GM12878 (cell line): ENCODE measurements at regions not wholly inside any gene's neighbourhood (a gene's known extent, or its start where the extent isn't known, plus 50 kb on each side); places are given as distances from the start of the nearest gene placed in this dataset.

Experiments used
- ATAC-seq: fragments of 200-7000 bp; cut with Tn5 transposase; 3 replicates; pipeline ENCODE4 v1.9.1; 2020; ENCODE audit warnings: mild to moderate bottlenecking, moderate library complexity
- BruUV-seq: library from RNA; stranded (reverse); fragments of 400-500 nt; replicated peaks from 2 replicates; lab custom pipeline; 2021; lab: Mats Ljungman, UMichigan
- CTCF ChIA-PET: fragments of 300-600 bp; sonication (Branson Sonifier 250); formaldehyde crosslinking; extraction: SDS; loops from one replicate; lab custom pipeline; 2021; ENCODE audit warnings: inconsistent platforms; lab: Yijun Ruan, JAX
- POLR2A ChIA-PET: fragments of 350-600 bp; formaldehyde crosslinking; extraction: SDS; loops from one replicate; lab custom pipeline; 2021; ENCODE audit warnings: inconsistent platforms; lab: Charles Lee
- RAD21 ChIA-PET: fragments of 300-600 bp; sonication (Branson Sonifier 250); formaldehyde crosslinking; loops from one replicate; lab custom pipeline; 2023; ENCODE audit warnings: antibody characterized with exemption; ENCODE audit not compliant: unreplicated experiment; lab: Charles Lee
- SMC1A ChIA-PET: fragments of 300-600 bp; sonication (Branson Sonifier 250); formaldehyde crosslinking; loops from one replicate; lab custom pipeline; 2023; ENCODE audit not compliant: unreplicated experiment, uncharacterized antibody; lab: Charles Lee
- DNase-seq: peaks from one replicate; pipeline ENCODE4 v3.0.0-alpha.2; 2011; ENCODE audit warnings: low read depth, low spot score
- FAIRE-seq: peaks from 3 replicates; lab custom pipeline; 2011; peaks lifted over from hg19 to GRCh38; lab: Jason Lieb, UNC
- H2AFZ ChIP-seq: 2 replicates; pipeline ENCODE4 v1.6.0; 2011; ENCODE audit warnings: low read depth, low read length, control low read depth; ENCODE audit not compliant: control insufficient read depth
- H3K27ac ChIP-seq: 2 replicates; pipeline ENCODE4 v1.5.1; 2011; ENCODE audit warnings: control low read depth; ENCODE audit not compliant: control insufficient read depth, insufficient read depth
- H3K27me3 ChIP-seq, 2 experiments: replicated peaks in 1 of 2; 2 replicates each; pipeline versions ENCODE4 v1.6.0 to v1.6.1; 2011; ENCODE audit warnings: low read length in 1 of 2; ENCODE audit not compliant: control insufficient read depth in 2 of 2, insufficient read depth in 2 of 2
- H3K36me3 ChIP-seq, 2 experiments: 2 replicates each; pipeline ENCODE4 v1.5.1; 2011; ENCODE audit warnings: low read length in 1 of 2; ENCODE audit not compliant: control insufficient read depth in 2 of 2, insufficient read depth in 2 of 2
- H3K4me1 ChIP-seq: 2 replicates; pipeline ENCODE4 v1.6.1; 2011; ENCODE audit warnings: mild to moderate bottlenecking, low read length, moderate library complexity, mixed read lengths; ENCODE audit not compliant: control insufficient read depth, insufficient read depth
- H3K4me2 ChIP-seq: 2 replicates; pipeline ENCODE4 v1.6.0; 2011; ENCODE audit warnings: control low read depth; ENCODE audit not compliant: control insufficient read depth, insufficient read depth
- H3K4me3 ChIP-seq: fragments of 200-600 bp; sonication (generic); 2 replicates; pipeline ENCODE4 v1.5.1; 2016
- H3K79me2 ChIP-seq: 2 replicates; pipeline ENCODE4 v1.6.0; 2011; ENCODE audit warnings: low read length; ENCODE audit not compliant: control insufficient read depth, insufficient read depth
- H3K9ac ChIP-seq: 2 replicates; pipeline ENCODE4 v1.8.0; 2011; ENCODE audit warnings: low read length, control low read depth, mixed read lengths; ENCODE audit not compliant: control insufficient read depth, insufficient read depth
- H3K9me3 ChIP-seq: replicated peaks from 3 replicates; pipeline ENCODE4 v1.5.1; 2011; ENCODE audit warnings: mild to moderate bottlenecking, low read length; ENCODE audit not compliant: control insufficient read depth, insufficient read depth
- H4K20me1 ChIP-seq: 2 replicates; pipeline ENCODE4 v1.6.0; 2011; ENCODE audit not compliant: control insufficient read depth, insufficient read depth
- BHLHE40 ChIP-seq, 2 experiments: fragments of 450-650 bp in 1 of 2; IDR thresholded peaks; 2 replicates each; pipeline ENCODE4 v1.6.1; 2011 to 2017; ENCODE audit warnings: low read depth in 2 of 2, borderline replicate concordance in 1 of 2, improper control_type of control experiment in 1 of 2, low read length in 1 of 2, mild to moderate bottlenecking in 1 of 2
- BMI1 ChIP-seq: fragments of 450-650 bp; IDR thresholded peaks from 2 replicates; pipeline ENCODE4 v1.6.1; 2016; ENCODE audit warnings: mild to moderate bottlenecking, moderate library complexity, borderline replicate concordance
- CHD4 ChIP-seq: fragments of 200-600 bp; sonication (generic); IDR thresholded peaks from 2 replicates; pipeline ENCODE4 v1.6.1; 2016; ENCODE audit warnings: mild to moderate bottlenecking
- EED ChIP-seq: sonication (generic); IDR thresholded peaks from 2 replicates; pipeline ENCODE4 v1.6.1; 2016; ENCODE audit warnings: antibody characterized with exemption, low read depth
- EZH2 ChIP-seq: IDR thresholded peaks from 2 replicates; pipeline ENCODE4 v1.6.1; 2012; ENCODE audit warnings: low read depth, mild to moderate bottlenecking, control low read depth, inconsistent platforms, low read length, borderline replicate concordance; ENCODE audit not compliant: control insufficient read depth
- LARP7 ChIP-seq: fragments of 450-650 bp; IDR thresholded peaks from 2 replicates; pipeline ENCODE4 v1.6.1; 2017; ENCODE audit warnings: mild to moderate bottlenecking
- MTA3 ChIP-seq: IDR thresholded peaks from 2 replicates; pipeline ENCODE4 v1.6.1; 2012; ENCODE audit warnings: low read length, inconsistent platforms, borderline replicate concordance
- NBN ChIP-seq: fragments of 450-650 bp; IDR thresholded peaks from 2 replicates; pipeline ENCODE4 v1.6.1; 2016
- NFIC ChIP-seq: IDR thresholded peaks from 2 replicates; pipeline ENCODE4 v1.6.1; 2012; ENCODE audit warnings: low read depth, mild to moderate bottlenecking, inconsistent platforms, low read length, moderate library complexity
- NR2C1 ChIP-seq: fragments of 450-650 bp; IDR thresholded peaks from 2 replicates; pipeline ENCODE4 v1.6.1; 2017; ENCODE audit warnings: antibody characterized with exemption, mild to moderate bottlenecking, moderate library complexity
- POLR2A ChIP-seq: IDR thresholded peaks from 2 replicates; pipeline ENCODE4 v1.6.1; 2011; ENCODE audit warnings: low read depth, mild to moderate bottlenecking, low read length
- RB1 ChIP-seq: fragments of 450-650 bp; formaldehyde crosslinking; IDR thresholded peaks from 2 replicates; pipeline ENCODE4 v1.6.1; 2017; ENCODE audit warnings: mild to moderate bottlenecking, borderline replicate concordance
- SPI1 ChIP-seq: IDR thresholded peaks from 2 replicates; pipeline ENCODE4 v1.6.1; 2011; ENCODE audit warnings: low read depth, mild to moderate bottlenecking, low read length, moderate library complexity, borderline replicate concordance; ENCODE audit not compliant: insufficient read depth
- TCF3 ChIP-seq: IDR thresholded peaks from 2 replicates; pipeline ENCODE4 v1.6.1; 2012; ENCODE audit warnings: low read depth, mild to moderate bottlenecking, low read length, borderline replicate concordance; ENCODE audit not compliant: insufficient read depth
- ZNF622 ChIP-seq: fragments of 450-650 bp; IDR thresholded peaks from 2 replicates; pipeline ENCODE4 v1.6.1; 2017; ENCODE audit warnings: mild to moderate bottlenecking, inconsistent platforms
- WGBS: methylation state at CpG from one replicate; pipeline ENCODE4 v1.1.6; 2016; ENCODE audit warnings: low lambda C conversion rate; ENCODE audit not compliant: insufficient replicate concordance, insufficient coverage; ENCODE audit errors: missing lambda C conversion rate; 5-methylcytosine and 5-hydroxymethylcytosine counted together
- in situ Hi-C: fragments of 300-500 bp; cut with MboI; formaldehyde crosslinking; loops from 9 replicates; pipeline ENCODE4 v1.14.3; 2018; ENCODE audit warnings: mixed read lengths
- intact Hi-C: fragments of 100-400 bp; cut with micrococcal nuclease; formaldehyde crosslinking; loops from one replicate; pipeline ENCODE4 v1.14.2; 2022; ENCODE audit not compliant: unreplicated experiment
- TF ChIP-seq, protein P1 (sequence below): IDR thresholded peaks from 2 replicates; pipeline ENCODE4 v1.6.1; 2011; ENCODE audit warnings: mild to moderate bottlenecking, low read depth, low read length, moderate library complexity; ENCODE audit not compliant: insufficient replicate concordance
- TF ChIP-seq, protein P2 (sequence below): IDR thresholded peaks from 2 replicates; pipeline ENCODE4 v1.6.1; 2012; ENCODE audit warnings: low read length, inconsistent platforms

DNA sequence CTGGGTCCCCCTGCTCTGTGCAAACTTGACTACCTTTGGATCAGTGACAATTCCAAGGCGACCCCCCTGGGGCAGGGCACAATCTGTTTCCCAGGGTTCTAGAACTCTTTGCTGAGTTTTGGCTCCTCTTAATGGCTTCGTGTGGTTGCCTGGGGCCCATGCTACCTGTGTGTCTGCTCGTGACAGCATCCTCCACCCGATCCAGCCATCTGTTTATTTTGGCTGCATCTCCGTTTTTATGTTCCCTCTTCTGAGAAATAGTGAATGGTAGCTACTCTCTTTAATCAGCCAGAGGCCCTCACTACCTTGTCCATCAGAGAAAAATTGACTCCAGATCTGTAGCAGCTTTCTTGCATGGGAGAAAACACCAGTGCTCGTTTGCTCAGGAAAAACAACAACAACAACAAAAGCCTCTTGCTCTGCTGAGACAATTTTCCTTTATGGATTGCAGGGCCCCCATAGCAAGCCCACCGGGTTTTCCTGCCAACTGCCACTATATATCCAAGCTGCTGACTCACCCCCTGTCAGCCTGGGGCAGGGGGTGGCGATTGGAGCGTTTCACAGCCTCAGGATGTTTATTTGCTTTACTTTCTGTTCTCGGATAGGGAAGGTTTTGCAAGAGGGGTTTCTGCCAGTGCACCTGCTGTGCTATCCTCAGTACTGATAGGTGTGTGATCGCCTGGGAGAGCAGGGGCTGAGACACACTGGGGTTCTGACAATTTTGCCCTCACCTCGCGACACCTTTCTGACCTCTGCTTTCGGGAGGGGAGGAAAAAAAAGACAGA, 607.8 kb downstream of the BNC2 start:
- SMC1A ChIA-PET, result no interaction called here
- in situ Hi-C loops (no loop called here), intact Hi-C loops (no loop called here)
- FAIRE-seq, result no peak
- CTCF ChIA-PET, result no interaction called here
- RAD21 ChIA-PET, result no interaction called here
- Histone ChIP-seq H3K9ac (no peak overlapping the region), H3K4me2 (no peak overlapping the region), H2AFZ (no peak overlapping the region), H3K36me3 (no peaks in the 10 kb centered on the region), H4K20me1 (no peaks in the 10 kb centered on the region), H3K27me3 (no peaks in the 10 kb centered on the region), H3K79me2 (no peaks in the 10 kb centered on the region), H3K4me1 (no peaks in the 10 kb centered on the region), H3K4me3 (no peak overlapping the region), H3K9me3 (no peaks in the 10 kb centered on the region; the same call in 2 of the 3 replicates), H3K27ac (no peak overlapping the region)
- no peak for DNase-seq
- no TSS peak for BruUV-seq
- 14% methylated on average over 14 of the region's 14 CpGs for WGBS
- peak; percentile 32 for ATAC-seq
- TF ChIP-seq MTA3, result no peak
- no peak for TF ChIP-seq RB1
- TF ChIP-seq, protein P1, sequence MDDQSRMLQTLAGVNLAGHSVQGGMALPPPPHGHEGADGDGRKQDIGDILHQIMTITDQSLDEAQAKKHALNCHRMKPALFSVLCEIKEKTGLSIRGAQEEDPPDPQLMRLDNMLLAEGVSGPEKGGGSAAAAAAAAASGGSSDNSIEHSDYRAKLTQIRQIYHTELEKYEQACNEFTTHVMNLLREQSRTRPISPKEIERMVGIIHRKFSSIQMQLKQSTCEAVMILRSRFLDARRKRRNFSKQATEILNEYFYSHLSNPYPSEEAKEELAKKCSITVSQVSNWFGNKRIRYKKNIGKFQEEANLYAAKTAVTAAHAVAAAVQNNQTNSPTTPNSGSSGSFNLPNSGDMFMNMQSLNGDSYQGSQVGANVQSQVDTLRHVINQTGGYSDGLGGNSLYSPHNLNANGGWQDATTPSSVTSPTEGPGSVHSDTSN, result no peak
- POLR2A ChIA-PET, result no interaction called here

DNA sequence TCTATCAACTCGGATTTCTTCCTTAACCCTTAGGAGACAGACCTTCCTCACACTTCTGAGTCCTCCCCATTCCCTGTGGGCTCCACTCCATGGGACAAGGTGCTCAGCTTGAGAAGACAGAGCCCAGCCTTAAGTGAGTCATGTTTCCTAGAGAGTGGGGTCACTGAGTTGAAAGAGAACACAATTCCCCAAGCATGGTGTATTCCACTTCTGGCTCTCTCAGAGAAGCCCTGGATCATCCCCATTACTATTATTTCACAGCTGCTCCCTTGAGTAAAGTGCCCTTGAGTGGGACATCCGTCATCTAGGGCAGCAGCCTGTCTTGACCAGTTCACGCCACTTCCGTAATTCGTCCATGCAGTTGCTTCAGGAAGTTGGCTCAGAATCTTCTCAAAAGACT, 604.8 kb downstream of the BNC2 start:
- Histone ChIP-seq H3K4me1 (no peaks in the 10 kb centered on the region), H3K9me3 (no peaks in the 10 kb centered on the region; the same call in 2 of the 3 replicates), H2AFZ (no peak overlapping the region), H3K4me3 (no peak overlapping the region), H3K9ac (no peak overlapping the region), H3K27ac (no peak overlapping the region), H3K36me3 (no peaks in the 10 kb centered on the region), H3K27me3 (no peaks in the 10 kb centered on the region), H3K4me2 (no peak overlapping the region), H4K20me1 (no peaks in the 10 kb centered on the region), H3K79me2 (no peaks in the 10 kb centered on the region)
- intact Hi-C loops (no loop called here), in situ Hi-C loops (no loop called here)
- no TSS peak for BruUV-seq
- ChIA-PET SMC1A (no interaction called here), RAD21 (no interaction called here), POLR2A (no interaction called here), CTCF (interaction anchor here (0.9 kb wide), 1 partner anchor 8 kb away, joined by 3 read pairs; no protein-coding TSS in a partner anchor)
- ATAC-seq (no peak), FAIRE-seq (no peak), DNase-seq (no peak)
- WGBS, result 42% methylated on average over 5 of the region's 5 CpGs
- TF ChIP-seq SPI1, result no peak
- no peak for TF ChIP-seq POLR2A
- no peak for TF ChIP-seq NBN
- TF ChIP-seq ZNF622, result no peak
- TF ChIP-seq TCF3, result no peak
- TF ChIP-seq LARP7, result no peak
- TF ChIP-seq BMI1, result no peak
- no peak for TF ChIP-seq BHLHE40 (IDR thresholded peaks at IDR 0.05; ENCODE audit: borderline replicate concordance in 1 of 2, low read depth in 2 of 2, low read length in 1 of 2)
- no peak for TF ChIP-seq CHD4
- no peak for TF ChIP-seq NFIC
- TF ChIP-seq NR2C1, result no peak
- TF ChIP-seq, protein P2, sequence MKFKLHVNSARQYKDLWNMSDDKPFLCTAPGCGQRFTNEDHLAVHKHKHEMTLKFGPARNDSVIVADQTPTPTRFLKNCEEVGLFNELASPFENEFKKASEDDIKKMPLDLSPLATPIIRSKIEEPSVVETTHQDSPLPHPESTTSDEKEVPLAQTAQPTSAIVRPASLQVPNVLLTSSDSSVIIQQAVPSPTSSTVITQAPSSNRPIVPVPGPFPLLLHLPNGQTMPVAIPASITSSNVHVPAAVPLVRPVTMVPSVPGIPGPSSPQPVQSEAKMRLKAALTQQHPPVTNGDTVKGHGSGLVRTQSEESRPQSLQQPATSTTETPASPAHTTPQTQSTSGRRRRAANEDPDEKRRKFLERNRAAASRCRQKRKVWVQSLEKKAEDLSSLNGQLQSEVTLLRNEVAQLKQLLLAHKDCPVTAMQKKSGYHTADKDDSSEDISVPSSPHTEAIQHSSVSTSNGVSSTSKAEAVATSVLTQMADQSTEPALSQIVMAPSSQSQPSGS, result no peak
- no peak for TF ChIP-seq EED
- no peak for TF ChIP-seq EZH2
